ENCODE measurements at regions not wholly inside any gene's neighbourhood (a gene's known extent, or its start where the extent isn't known, plus 50 kb on each side); places are given as distances from the start of the nearest gene placed in this dataset.
"Not testable (repeated sequence)": the region's sequence is repeated elsewhere in the genome, so short reads cannot be mapped to it uniquely, and the experiment has no call there.

DNA sequence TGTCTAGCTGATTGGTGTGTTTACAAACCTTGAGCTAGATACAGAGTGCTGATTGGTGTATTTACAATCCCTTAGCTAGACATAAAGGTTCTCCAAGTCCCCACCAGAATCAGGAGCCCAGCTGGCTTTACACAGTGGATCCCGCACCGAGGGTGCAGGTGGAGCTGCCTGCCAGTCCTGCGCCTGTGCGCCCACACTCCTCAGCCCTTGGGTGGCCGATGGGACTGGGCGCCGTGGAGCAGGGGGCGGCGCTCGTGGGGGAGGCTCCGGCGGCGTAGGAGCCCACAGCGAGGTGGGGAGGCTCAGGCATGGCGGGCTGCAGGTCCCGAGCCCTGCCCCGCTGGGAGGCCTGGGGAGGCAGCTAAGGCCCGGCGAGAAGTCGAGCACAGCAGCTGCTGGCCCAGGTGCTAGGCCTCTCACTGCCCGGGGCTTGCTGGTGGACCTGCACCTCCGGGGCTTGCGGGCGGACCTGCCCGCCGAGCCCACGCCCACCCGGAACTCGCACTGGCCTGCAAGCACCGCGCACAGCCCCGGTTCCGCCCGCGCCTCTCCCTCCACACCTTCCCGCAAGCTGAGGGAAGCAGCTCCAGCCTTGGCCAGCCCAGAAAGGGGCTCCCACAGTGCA lies 51.0 kb upstream of the CDYL start:
- not testable (repeated sequence) for DNase-seq (ENCODE audit: low read depth in 2 of 2)

DNA sequence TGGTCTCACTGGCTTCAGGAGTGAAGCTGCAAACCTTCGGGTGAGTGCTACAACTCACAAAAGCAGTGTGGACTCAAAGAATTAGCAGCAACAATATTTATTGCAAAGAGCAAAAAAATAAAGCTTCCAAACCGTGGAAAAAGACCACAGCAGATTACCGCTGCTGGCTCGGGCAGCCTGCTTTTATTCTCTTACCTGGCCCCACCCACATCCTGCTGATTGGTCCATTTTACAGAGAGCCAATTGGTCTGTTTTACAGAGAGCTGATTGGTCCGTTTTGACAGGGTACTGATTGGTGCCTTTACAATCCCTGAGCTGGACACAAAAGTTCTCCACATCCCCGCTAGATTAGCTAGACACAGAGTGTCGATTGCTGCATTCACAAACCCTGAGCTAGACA lies 51.5 kb upstream of the CDYL start:
- not testable (repeated sequence) for DNase-seq (ENCODE audit: low read depth in 2 of 2)

DNA sequence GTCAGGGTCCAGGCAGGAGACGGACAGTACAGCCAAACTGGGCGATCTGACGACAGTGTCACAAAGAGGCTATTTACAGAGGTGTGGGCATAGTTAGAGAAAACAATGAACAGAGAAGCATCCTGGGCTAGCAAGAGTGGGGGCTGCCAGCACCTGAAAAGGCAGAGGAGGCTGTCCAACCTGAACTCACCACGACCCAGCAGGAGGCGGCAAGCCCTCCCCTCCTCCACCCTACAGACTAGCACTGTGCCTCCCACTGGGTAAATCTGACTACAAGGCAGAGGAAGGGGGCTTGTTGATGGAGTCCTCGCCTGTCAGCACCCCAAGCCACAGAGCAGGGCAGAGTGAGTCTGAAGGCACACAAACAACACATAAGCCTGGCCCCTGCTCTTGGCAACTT lies 52.8 kb upstream of the CDYL start:
- DNase-seq (ENCODE audit: low read depth in 2 of 2), result no peak

DNA sequence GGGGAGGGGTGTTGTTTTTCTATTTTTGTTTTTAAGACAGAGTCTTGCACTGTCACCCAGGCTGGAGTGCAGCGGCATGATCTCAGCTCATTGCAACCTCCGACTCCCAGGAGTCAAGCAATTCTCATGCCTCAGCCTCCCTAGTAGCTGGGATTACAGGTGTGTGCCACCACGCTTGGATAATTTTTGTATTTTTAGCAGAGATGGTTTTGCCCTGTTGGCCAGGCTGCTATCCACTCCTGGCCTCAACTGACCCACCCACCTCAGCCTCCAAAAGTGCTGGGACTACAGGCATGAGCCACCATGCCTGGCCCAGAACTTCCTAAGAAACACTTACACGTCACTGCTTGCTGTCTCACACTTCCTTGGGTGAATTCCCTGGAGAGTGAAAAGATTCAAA lies 54.8 kb upstream of the CDYL start:
- not testable (repeated sequence) for DNase-seq (ENCODE audit: low read depth in 2 of 2)

DNA sequence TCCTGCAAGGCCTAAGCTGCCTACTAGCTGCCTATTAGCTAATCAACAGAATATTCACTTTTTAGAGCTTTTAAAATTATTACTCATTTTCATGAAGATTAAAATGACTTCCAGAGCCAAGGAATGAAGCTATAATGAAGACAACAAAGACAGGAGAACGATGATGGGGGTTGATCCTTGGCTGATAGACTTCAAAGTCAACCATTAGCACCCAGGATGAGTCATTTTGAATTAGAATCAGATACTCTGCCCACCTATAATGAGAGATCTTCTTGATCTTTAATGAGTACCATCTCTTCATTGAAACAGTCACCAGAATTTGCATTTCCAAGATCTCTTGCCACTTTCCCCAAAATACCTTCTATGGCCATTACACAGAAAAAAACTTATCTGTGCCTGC lies 56.7 kb upstream of the CDYL start:
- DNase-seq (ENCODE audit: low read depth in 2 of 2), result no peak

DNA sequence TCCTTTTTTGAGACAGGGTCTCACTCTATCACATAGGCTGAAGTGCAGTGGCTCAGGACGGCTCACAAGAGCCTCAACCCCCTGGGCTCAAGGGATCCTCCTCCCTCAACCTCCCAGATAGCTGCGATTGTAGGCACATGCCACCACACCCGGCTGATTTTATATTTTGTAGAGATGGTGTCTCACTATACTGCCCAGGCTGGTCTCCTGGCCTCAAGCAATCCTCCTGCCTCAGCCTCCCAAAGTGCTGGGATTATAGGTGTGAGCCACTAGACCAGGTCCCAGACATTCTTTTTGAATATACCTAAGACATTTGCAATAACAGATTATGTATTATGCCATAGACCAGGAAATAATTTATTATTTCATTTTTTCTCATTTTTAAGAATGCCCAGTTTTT lies 58.3 kb upstream of the CDYL start:
- DNase-seq (ENCODE audit: low read depth in 2 of 2), result no peak

DNA sequence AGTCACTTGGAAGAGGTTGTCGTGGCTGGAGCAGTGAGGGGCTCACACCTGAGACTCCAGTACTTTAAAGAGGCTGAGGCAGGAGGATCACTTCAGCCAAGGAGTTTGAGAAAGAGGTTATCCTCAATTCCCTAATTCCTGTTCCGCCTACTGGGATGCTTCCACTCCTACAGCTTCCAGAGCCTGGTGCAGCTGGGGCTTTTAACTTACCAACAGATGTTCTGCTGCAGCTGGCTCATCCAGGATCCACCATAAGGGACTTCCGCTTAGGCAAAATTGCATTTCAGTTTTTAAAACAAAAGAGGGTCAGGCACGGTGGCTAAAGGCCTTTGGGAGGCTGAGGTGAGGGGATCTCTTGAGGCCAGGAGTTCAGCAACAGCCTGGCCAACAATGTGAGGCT lies 59.1 kb upstream of the CDYL start:
- DNase-seq (ENCODE audit: low read depth in 2 of 2), result no peak

DNA sequence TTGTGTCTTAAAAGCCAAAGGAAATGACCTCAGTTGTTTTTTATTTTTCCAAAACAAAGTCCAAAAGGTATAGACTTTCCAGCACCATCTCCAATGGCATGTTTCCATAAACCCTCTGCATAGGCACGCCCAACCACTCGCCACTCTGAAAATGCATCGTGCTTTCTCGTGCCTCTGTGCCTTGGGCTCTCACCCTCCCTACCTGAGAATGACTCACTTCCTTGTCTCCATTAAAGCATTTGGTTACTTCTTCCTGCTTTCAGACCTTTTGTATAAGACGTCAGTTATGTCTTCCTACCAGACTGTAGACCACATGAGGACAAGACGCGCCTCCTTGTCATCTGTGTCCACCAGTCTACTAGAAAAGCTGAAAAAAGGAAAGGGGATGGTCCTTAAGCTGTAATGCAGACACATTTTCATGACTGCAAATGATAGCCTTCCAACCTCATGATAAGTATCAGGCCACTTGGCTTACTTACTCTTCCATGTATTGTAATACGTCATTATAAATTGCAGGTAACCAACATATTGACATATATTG lies 61.2 kb upstream of the CDYL start:
- DNase-seq (ENCODE audit: low read depth in 2 of 2), result no peak

DNA sequence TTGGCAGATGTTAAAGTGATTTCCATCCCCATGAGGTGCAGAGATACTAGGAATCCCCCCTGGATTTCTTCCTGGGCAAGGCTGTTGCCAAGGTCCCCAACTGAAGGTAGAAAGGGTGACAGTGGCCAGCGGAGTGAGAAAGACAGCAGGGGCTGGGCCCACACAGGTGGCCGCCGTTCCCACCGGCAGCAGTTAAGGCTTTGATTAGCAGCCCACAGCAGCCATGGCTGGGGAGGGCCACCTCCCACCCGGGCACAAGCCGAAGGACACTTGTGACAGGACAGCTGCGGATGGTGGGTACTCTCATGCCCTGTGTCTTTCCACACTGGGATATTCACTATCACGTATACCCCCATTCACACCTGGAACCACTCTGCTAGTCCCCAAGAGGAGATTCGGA lies 63.9 kb upstream of the CDYL start:
- DNase-seq (ENCODE audit: low read depth in 2 of 2), result no peak

DNA sequence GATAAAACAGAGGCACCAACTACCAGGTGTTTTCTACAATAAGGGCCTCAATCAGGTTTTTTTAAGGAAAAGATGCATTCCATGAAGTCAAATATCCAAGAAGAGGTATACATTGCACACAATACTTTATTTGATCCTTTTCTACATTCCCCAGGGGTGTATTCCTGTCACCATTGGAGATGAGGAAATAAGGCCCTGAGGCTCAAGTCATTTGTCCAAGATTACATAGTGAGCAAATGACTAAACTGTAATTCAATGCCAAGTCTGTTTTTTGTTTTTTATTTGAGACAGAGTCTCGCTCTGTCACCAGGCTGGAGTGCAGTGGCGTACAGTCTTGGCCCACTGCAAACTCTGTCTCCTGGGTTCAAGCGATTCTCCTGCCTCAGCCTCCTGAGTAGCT lies 69.2 kb upstream of the CDYL start:
- no peak for DNase-seq (ENCODE audit: low read depth in 2 of 2)

DNA sequence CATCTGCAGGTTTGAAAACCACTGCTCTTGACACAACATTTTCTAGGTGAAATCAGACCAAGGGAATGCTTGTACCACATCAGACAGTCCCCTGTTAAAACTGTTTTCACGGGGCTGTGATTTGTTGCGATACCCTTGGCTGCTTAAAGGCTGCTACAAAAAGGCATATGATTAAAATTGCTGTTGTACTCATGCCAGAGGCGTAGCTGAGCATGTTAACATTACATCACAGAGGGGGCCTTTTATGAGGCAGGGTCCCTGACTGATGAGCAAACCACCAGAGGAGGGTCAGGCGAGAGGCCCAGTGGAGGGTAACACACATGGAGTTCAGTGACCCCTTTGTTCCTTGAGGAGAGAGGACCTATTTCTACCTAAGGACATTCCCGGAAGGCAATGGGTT lies 70.4 kb upstream of the CDYL start:
- no peak for DNase-seq (ENCODE audit: low read depth in 2 of 2)

DNA sequence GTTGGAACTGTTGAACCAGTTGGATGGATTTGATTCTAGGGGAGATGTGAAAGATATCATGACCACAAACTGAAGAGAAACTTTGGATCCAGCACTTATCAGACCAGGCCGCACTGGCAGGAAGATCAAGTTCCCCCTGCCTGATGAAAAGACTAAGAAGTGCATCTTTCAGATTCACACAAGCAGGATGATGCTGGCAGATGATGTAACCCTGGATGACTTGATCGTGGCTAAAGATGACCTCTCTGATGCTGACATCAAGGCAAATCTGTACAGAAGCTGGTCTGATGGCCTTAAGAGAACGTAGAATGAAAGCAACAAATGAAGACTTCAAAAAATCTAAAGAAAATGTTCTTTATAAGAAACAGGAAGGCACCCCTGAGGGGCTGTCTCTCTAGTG lies 72.8 kb upstream of the CDYL start:
- no peak for DNase-seq (ENCODE audit: low read depth in 2 of 2)

DNA sequence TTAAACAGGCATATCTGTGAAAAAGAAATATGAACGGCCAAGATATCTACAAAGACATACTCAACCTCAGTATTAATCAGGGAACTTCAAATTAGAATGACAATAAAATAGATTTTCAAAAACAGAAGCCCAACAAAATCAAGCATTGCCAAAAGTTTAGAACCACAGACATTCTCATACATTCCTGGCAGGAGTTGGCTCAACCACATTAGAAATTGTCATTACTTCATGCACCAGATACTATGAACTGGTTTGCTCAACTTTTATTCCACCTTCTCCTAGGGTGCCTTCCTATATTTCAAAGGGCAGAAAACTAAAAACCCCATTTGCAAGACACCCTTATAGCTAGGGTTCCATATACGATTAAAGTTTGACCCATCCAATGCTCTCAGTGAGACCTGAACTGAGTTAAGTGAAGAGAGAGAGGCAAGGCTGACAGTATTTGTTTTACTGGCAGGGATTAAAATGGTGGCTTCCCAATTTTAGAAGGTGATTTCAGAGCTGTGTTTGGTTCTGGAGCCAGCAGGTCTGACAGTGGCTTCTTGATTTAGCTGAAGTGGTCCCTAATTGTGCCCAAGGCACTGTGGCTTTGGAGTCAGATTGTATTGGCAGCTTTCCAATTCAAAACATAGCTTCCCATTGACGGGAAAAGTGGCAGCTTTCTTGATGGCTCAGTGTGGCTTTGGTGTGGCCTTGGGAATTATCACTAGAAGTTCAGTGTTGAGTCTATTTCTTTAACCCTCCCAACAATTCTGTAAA lies 77.1 kb upstream of the CDYL start:
- DNase-seq (ENCODE audit: low read depth in 2 of 2), result no peak

DNA sequence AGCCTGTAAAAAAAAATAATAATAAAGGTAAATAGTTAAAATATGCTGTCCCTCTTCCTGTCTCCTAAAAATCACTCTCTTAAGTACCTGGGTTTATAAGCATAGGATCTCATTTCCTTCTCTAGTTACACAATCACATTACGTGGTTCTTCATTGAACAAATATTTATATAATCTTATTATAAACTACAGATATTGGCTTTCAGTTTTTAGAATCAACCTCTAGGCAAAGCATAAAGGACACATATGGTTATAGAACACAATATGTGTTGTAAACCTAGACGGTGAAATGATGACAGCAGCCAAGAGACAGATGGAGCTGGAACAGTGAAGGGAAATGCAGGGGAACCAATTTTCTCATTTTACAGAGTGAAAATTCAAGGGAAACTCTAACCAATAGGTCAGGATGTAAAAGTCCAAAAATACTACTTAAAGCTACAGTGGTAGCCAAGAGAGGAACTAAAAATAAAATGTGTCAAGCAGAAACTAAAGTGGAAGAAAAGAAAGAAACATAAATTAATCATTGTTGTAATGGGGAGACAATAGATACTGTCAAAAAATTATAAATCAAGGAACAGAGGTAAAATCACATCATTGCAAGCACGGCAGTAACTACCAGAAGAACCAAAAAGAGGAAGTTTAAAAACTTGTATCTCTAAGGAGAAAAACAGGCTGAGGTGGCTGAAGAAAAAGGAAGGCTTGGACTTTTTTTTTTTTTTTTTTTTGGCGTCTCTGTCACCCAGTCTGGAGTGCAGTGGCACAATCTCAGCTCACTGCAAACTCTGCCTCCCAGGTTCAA lies 82.8 kb upstream of the CDYL start:
- no peak for DNase-seq (ENCODE audit: low read depth in 2 of 2)

DNA sequence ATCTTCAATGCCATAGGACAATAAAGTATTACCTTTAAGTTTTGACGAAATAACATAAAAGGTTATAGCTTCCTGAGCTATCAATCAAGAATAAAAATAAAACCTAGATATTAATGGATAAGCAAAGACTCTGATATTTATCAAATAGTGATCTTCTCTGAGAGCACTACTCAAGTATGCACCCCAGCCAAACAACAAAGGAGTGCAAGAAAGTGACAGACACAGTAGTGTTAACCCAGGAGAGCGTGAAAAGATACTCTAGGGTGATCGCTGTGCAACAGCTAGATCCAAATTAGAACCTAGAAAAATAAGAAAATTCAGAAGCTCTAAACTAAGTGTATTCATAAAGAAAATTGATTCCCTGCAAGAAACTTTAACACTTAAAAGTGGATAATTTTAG lies 83.5 kb upstream of the CDYL start:
- DNase-seq (ENCODE audit: low read depth in 2 of 2), result no peak

DNA sequence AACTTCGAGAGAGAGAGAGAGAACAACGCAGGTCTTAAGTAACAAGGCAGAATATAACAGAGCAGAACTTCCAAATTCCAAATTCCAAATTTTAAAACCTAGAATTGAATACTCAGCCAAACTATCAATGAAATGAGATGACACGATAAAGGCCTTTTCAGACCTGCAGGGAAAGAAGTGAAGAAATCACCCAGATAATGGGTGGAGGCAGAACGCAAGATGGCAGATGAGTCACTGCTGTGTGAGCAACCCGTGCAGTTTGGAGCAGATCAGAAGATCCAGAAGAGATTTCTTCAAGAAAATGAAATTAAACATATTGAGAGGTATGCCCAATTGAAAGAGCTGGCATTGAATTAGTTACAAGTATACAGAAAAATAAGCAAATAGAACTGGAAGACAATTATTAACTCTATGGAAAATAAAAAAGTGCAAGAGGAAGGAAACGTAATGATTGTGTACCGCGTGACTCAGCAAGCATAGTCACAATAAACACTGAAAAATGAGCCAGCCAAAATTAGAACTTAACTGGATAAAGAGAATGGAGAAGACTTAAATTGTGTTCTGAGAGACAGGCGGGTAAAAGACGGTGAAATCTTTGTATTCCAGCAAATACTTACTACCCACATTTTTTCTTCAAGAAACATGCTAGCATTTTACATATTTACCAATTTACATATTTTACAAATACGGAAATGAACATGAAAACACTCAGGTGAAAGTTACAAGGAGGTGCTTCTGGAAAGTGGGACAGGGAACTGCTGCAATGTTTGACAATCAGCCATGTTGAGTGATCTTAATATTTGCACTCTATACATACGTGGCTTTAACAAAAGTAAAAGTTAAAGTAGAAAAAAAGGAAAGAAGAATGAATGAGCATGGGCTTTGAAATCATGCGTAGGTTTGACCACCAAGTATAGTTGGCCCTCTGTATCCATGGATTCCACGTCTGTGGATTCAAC lies 87.9 kb upstream of the CDYL start:
- DNase-seq (ENCODE audit: low read depth in 2 of 2), result no peak

DNA sequence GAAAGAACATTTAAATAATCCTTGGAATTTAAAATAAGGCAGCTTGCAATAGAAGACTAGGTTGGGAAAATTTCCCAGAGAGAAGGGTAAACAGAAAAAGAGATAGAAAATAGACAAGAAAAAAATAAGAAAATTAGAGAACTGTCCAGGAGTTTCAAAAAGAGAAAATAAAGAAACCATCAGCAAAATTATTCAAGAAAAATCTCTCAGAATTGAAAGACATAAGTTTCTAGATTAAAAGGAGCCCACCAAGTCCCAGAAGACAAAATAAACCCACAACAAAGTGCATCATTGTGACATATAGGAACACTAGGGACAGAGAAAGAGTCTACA lies 88.6 kb upstream of the CDYL start:
- DNase-seq (ENCODE audit: low read depth in 2 of 2), result no peak

DNA sequence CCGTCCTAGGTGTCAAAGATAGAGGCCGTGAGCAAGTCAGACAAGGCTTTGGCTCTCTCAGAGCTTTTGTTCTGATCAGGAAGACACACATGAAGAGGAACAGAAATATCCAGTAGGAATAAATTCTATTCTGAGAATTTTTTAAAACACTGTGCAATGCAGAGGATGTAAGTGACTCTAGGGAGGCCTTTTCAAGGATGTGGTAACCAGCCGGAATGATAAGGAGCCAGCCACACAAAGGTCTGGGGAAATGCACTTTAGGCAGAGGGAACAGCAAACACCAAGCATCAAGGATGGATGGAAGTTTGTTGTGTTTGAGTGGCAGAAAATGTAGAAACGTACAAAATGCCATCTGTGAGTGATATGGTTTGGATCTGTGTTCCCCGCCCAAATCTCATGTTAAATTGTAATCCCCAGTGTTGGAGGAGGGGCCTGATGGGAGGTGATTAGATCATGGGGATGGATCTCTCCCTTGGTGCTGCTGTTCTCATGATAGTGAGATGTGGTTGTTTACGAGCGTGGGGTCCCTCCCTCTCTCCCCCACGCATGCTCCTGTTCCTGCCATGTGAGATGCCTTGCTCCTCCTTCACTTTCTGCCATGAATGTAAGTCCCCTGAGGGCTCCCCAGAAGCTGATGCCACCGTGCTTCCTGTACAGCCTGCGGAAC lies 93.6 kb upstream of the CDYL start:
- DNase-seq (ENCODE audit: low read depth in 2 of 2), result no peak

DNA sequence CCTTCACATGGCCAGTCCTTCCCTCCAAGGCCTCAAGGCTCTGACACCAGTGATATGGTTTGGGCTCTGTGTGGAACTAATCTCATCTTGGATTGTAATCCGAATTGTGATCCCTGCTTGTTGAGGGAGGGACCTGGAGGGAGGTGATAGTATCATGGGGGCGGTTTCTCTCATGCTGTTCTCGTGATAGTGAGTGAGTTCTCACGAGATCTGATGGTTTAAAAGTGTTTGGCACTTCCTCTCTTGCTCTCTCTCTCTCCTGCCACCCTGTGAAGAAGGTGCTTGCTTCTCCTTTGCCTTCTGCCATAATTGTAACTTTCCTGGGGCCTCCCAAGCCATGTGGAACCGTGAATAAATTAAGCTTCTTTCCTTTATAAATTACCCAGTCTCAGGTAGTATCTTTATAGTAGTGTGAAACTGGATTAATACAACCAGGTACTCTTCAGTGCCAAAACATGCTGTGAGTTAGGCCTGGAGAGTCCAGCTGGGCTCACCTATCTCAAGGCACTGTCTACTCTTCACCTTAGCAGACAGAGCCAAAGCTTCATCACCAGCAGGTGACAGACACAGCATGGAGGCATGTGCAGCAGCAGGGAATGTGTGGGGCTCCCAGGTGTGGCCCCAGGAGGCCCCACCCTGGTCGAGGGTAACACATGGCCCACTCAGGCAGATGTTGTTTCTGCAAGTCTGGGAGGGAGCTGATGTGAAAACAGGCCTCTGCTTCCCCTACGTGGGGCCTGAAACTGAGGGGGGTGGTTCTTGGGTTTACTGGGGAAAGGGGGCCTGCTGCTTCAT lies 97.5 kb upstream of the CDYL start:
- no peak for DNase-seq (ENCODE audit: low read depth in 2 of 2)

DNA sequence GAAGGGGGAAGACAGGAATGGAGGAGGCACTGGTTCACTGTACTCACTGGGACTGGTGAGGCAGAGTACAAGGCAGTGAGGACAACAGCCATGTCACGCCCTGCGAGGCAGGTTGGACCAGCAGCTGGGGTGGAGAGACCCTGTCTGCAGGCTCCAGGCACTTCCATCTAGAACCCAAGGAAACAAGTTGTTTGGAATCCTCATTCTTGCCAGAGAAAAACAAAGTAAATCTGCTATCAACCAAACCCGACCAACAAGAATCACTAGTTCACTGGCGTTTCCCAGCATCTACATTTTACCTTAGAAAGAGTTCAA lies 98.5 kb upstream of the CDYL start:
- DNase-seq (ENCODE audit: low read depth in 2 of 2), result no peak

All from stimulated activated CD8-positive, alpha-beta memory T cell treated with anti-CD3 and anti-CD28 coated beads, Interleukin-7, amount 100 ng/mL, for 4 hours (primary cell).